NCI-H187 (cell line): ENCODE measurements at regions not wholly inside any gene's neighbourhood (a gene's known extent, or its start where the extent isn't known, plus 50 kb on each side); places are given as distances from the start of the nearest gene placed in this dataset.
"Not testable (repeated sequence)": the region's sequence is repeated elsewhere in the genome, so short reads cannot be mapped to it uniquely, and the experiment has no call there.

Source experiments
- DNase-seq, 2 experiments: peaks; one replicate each; lab custom pipeline; 2025; lab: John Stamatoyannopoulos, UW

- no peak for DNase-seq
These were observed 205.6 kb downstream of the RHOU start for GRCh38 chr1:228940926-228941325.

DNA sequence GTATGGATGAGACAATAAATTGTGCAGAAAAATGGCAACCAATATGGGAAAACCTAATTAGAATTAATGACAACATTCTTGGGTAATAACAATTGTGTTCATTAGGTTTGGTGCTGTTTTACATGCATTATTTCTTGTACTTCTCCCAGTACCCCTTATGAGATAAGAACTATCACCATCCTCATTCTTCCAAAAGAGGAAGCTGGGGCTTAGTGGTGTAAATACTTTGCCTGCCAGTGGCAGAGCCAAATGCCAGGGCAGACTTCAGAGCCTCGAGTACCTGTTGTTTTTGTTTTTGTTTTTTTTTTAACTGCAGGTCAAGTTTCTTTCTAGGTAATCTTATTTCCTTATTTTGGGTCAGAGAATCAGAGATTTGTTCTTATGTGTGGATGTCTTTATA lies 206.4 kb downstream of the RHOU start:
- DNase-seq, result no peak

DNA sequence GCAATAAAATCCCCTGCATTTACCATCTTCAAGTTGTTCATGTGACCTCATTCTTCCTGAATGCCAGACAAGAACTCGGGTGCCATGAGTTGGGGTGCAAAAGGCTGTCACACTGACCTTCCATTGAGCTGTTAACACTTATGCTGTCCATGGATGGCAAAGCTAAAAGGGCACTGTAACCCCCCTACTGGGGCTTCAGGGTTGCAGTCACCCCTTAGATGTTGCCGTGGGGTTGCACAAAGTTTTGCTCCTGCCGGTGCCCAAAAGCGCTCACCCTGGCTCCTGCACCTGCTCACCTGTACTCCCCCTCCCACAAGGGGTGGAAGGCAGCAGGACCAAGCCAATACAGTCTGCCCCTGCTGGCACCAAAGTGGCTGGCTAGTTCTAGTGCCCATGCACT lies 208.2 kb downstream of the RHOU start:
- no peak for DNase-seq

- no peak for DNase-seq
These were observed 209.0 kb downstream of the RHOU start for GRCh38 chr1:228944296-228944695.

- DNase-seq, result no peak
These were observed 209.7 kb downstream of the RHOU start for GRCh38 chr1:228944935-228945371.

- DNase-seq, result no peak
These were observed 210.6 kb downstream of the RHOU start for GRCh38 chr1:228945885-228946284.

GRCh38 chr1:228949617-228950016 lies 214.3 kb downstream of the RHOU start:
- not testable (repeated sequence) for DNase-seq

DNA sequence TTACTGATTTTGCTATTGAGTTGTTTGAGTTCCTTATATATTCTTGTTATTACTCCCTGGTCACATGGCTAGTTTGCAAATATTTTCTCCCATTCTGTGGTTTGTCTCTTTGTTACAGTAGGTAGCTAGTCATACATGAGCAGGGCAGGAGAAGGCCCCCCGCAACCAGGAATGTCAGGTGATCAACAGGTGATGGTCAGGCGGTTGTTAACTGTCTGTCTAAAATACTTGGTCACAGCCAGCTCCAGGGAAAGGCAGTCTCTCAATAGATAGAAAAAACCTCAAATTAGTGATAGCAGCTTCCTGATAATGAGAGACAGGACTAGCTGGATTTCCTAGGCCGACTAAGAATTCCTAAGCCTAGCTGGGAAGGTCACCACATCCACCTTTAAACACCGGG lies 217.9 kb downstream of the RHOU start:
- no peak for DNase-seq

DNA sequence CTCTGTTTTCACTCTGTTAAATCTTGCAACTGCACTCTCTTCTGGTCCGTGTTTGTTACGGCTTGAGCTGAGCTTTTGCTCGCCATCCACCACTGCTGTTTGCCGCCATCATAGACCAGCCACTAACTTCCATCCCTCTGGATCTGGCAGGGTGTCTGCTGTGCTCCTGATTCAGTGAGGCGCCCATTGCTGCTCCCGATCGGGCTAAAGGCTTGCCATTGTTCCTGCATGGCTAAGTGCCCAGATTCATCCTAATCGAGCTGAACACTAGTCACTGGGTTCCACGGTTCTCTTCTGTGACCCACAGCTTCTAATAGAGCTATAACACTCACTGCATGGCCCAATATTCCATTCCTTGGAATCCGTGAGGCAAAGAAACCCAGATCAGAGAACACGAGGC lies 218.5 kb downstream of the RHOU start:
- DNase-seq, result not testable (repeated sequence)

DNA sequence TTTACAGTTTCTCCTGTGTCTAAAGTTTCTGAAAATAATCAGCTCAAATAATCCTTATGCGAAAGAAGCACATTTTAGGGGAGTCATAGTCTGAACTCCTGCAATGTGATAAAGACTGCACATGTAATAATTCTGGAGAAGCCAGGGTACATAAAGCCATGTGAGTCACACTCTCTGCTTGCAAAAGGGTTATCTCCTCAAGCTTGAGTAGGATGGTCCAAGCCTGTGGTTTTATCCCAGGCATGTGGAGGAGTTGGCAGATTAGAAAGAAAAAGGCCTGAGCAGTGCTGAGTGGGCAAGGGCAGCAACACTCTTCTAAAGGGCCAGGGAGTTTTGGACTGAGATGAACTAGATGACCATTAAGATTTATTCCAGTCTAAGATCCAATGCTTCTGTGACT lies 220.4 kb downstream of the RHOU start:
- DNase-seq, result no peak

DNA sequence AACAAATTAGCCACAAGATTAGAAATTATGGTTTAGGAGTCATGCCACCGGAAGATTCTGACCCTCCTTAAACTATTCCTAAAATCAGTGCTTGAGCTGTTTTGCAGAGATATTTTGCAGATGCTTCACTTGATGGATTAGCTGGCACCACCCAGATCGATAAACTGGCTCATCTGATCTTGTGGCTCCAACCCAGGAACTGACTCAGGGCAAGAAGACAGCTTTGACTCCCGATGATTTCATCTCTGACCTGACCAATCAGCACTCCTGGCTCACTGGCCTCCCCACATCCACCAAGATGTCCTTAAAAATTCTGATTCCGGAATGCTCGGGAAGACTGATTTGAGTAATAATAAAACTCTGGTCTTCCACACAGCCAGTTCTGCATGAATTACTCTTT lies 221.6 kb downstream of the RHOU start:
- no peak for DNase-seq

- DNase-seq, result no peak
These were observed 222.3 kb downstream of the RHOU start for GRCh38 chr1:228957535-228957934.

DNA sequence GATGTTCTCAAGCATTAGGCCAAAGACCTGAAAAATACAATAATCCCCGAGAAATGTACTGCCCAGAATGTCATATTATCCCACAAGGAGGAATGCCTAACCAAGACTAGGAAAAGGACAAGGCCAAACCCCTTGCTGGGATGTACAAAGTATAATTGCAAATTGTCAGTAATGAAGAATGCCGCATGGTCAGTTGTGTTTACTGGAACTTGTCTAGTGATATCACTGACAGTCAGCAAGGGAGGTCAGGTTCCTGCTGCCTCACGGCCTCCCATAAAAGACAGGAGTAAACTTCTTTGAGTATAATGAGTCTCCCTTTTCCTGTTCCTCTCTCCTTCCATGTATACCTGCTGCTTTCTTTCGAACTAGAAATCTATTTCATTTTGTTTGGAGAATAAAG lies 222.8 kb downstream of the RHOU start:
- no peak for DNase-seq

GRCh38 chr1:228958741-228959140 lies 223.5 kb downstream of the RHOU start:
- no peak for DNase-seq

GRCh38 chr1:228960705-228961104 lies 225.4 kb downstream of the RHOU start:
- DNase-seq, result no peak

DNA sequence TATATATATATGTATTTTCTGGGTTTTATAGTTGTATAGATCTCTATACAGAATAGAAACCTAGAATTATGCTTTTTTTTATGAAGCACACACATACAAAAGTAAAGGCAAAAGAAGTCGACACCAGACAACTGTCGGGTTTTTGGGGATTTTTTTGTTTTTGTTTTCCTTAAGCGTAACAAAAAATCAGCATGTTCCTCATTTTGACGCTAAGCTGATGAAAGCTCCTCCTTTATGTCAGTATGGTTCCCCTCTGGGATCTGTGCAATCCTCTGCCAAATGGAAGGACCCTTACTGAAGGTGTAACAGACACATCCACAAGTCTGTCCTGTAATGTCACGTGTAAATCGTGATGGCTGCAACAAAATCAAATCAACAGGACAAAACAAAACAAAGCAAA lies 226.2 kb downstream of the RHOU start:
- DNase-seq, result no peak

- DNase-seq, result no peak
These were observed 228.5 kb downstream of the RHOU start for GRCh38 chr1:228963795-228964177.

DNA sequence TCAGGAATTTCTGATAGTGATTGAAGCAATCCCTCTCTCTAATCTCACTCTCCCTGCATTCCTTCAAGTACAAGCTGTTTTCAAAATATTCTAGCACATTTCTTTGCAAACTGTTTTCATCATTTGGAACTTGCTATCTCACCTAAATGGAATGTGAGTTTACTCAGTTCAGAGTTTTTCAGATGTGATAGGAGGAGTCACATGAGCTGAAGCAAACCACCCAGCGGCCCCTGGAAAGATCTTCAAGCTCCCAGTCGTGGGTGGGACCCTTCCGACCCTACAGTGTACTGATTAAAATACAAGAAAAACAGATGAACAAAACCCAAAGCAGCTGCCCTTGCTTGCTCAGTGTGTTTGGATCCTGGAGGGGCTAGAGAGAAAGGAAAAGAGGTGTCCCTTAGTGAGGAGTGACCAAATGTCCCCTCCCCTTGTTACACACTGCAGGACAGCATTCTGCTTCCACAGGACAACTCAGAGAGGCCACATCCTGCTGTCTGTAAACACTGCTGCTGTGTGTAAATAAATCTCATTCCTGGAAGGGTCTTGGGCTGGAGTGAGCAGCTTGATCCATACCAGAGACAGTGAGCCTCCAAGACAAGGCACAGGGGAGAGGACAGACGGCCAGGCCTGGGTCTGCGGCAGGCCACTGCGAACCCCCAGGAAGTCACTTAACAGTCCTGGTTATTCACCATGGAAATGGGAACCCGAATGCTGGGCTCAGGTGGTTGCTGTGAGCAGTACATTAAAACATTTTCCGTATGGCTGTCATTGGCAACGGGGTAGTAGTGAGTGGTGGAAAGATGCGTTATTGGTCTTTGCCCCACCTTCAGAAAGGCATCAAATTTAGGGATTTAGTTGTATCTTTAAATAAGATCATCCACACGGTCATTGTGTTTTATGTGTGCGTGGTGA lies 229.2 kb downstream of the RHOU start:
- no peak for DNase-seq

- no peak for DNase-seq
These were observed 233.8 kb downstream of the RHOU start for GRCh38 chr1:228968891-228969606.

- no peak for DNase-seq
These were observed 234.9 kb downstream of the RHOU start for GRCh38 chr1:228969953-228970800.

GRCh38 chr1:228972576-228972975 lies 237.3 kb downstream of the RHOU start:
- no peak for DNase-seq

- DNase-seq, result no peak
These were observed 239.0 kb downstream of the RHOU start for GRCh38 chr1:228974273-228974672.
